Smooth muscle cell (in vitro differentiated cells): ENCODE measurements at regions not wholly inside any gene's neighbourhood (a gene's known extent, or its start where the extent isn't known, plus 50 kb on each side); places are given as distances from the start of the nearest gene placed in this dataset.

Experiments
- DNase-seq: peaks from one replicate; lab custom pipeline; 2025; ENCODE audit not compliant: unreplicated experiment; lab: John Stamatoyannopoulos, UW
- H2AFZ ChIP-seq: fragments of 200-600 bp; sonication (generic); 2 replicates; pipeline ENCODE4 v1.6.0; 2016; ENCODE audit warnings: antibody characterized with exemption, low read depth, mild to moderate bottlenecking
- H3F3A ChIP-seq: fragments of 200-600 bp; sonication (generic); 2 replicates; pipeline ENCODE4 v1.6.0; 2017; ENCODE audit warnings: antibody characterized with exemption, low read depth
- H3K27ac ChIP-seq: fragments of 200-600 bp; sonication (generic); 2 replicates; pipeline ENCODE4 v1.5.1; 2016; ENCODE audit warnings: low read depth, mild to moderate bottlenecking
- H3K27me3 ChIP-seq: fragments of 200-600 bp; sonication (generic); 2 replicates; pipeline ENCODE4 v1.6.1; 2016; ENCODE audit warnings: low read depth, mild to moderate bottlenecking
- H3K36me3 ChIP-seq: fragments of 200-600 bp; sonication (generic); 2 replicates; pipeline ENCODE4 v1.5.1; 2016; ENCODE audit warnings: low read depth
- H3K4me1 ChIP-seq: fragments of 200-600 bp; sonication (generic); 2 replicates; pipeline ENCODE4 v1.5.1; 2016; ENCODE audit warnings: low read depth
- H3K4me2 ChIP-seq: fragments of 200-600 bp; sonication (generic); 2 replicates; pipeline ENCODE4 v1.6.0; 2016; ENCODE audit warnings: mild to moderate bottlenecking
- H3K4me3 ChIP-seq: fragments of 200-600 bp; sonication (generic); 2 replicates; pipeline ENCODE4 v1.5.1; 2016; ENCODE audit warnings: mild to moderate bottlenecking
- H3K79me2 ChIP-seq: fragments of 200-600 bp; sonication (generic); 2 replicates; pipeline ENCODE4 v1.6.0; 2016; ENCODE audit warnings: low read depth, mild to moderate bottlenecking
- H3K9ac ChIP-seq: fragments of 200-600 bp; sonication (generic); 2 replicates; pipeline ENCODE4 v1.6.0; 2016; ENCODE audit warnings: low read depth
- H3K9me3 ChIP-seq: fragments of 200-600 bp; sonication (generic); replicated peaks from 2 replicates; pipeline ENCODE4 v1.5.1; 2016; ENCODE audit warnings: low read depth
- H4K20me1 ChIP-seq: fragments of 200-600 bp; sonication (generic); 2 replicates; pipeline ENCODE4 v1.6.0; 2016; ENCODE audit warnings: low read depth
- WGBS: methylation state at CpG from one replicate; pipeline ENCODE4 v1.1.7; 2016; ENCODE audit warnings: low lambda C conversion rate; 5-methylcytosine and 5-hydroxymethylcytosine counted together
- TF ChIP-seq, protein P1 (sequence below): fragments of 200-600 bp; sonication (generic); IDR thresholded peaks from 2 replicates; pipeline ENCODE4 v1.5.1; 2017; ENCODE audit warnings: borderline replicate concordance, mild to moderate bottlenecking, antibody characterized with exemption; ENCODE audit not compliant: insufficient read depth, poor library complexity, severe bottlenecking

DNA sequence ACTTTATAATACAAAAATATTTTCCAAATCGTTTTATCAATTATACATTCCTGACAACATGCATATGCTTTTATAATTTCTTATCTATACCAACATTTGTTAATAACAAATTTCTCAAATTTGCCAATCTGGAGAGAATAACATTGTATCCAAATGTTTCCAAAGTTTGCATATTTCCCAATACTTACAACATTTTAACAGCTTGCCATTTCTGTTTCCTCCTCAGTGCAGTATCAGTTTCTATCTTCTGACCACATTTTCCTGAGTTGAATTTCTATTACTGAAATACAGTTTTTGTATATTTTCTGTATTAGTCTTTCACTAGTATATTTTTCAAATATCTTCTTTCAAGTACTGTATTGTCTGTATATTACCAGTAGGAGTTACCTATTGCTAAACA, 1594.3 kb downstream of the PLA2G4A start:
- Histone ChIP-seq H3K9ac (no peak overlapping the region), H3K36me3 (no peaks in the 10 kb centered on the region), H3K27ac (no peak overlapping the region), H3K4me3 (no peak overlapping the region), H3K4me2 (no peak overlapping the region), H4K20me1 (no peaks in the 10 kb centered on the region), H3K27me3 (no peaks in the 10 kb centered on the region), H3K79me2 (no peaks in the 10 kb centered on the region), H3F3A (no peaks in the 10 kb centered on the region), H3K9me3 (no peaks in the 10 kb centered on the region), H2AFZ (no peak overlapping the region), H3K4me1 (no peaks in the 10 kb centered on the region)
- TF ChIP-seq, protein P1, sequence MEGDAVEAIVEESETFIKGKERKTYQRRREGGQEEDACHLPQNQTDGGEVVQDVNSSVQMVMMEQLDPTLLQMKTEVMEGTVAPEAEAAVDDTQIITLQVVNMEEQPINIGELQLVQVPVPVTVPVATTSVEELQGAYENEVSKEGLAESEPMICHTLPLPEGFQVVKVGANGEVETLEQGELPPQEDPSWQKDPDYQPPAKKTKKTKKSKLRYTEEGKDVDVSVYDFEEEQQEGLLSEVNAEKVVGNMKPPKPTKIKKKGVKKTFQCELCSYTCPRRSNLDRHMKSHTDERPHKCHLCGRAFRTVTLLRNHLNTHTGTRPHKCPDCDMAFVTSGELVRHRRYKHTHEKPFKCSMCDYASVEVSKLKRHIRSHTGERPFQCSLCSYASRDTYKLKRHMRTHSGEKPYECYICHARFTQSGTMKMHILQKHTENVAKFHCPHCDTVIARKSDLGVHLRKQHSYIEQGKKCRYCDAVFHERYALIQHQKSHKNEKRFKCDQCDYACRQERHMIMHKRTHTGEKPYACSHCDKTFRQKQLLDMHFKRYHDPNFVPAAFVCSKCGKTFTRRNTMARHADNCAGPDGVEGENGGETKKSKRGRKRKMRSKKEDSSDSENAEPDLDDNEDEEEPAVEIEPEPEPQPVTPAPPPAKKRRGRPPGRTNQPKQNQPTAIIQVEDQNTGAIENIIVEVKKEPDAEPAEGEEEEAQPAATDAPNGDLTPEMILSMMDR = no peak
- WGBS = 96% methylated on average over 1 of the region's 1 CpG
- DNase-seq = no peak

- Histone ChIP-seq H3K4me3 (no peak overlapping the region), H3K79me2 (no peaks in the 10 kb centered on the region), H3F3A (no peaks in the 10 kb centered on the region), H3K27ac (no peak overlapping the region), H2AFZ (peak overlapping the region; percentile 68), H3K9me3 (no peaks in the 10 kb centered on the region), H3K9ac (no peak overlapping the region), H3K27me3 (no peaks in the 10 kb centered on the region), H3K4me1 (no peaks in the 10 kb centered on the region), H3K4me2 (no peak overlapping the region), H4K20me1 (no peaks in the 10 kb centered on the region), H3K36me3 (no peaks in the 10 kb centered on the region)
- 85% methylated on average over 1 of the region's 1 CpG for WGBS
- no peak for DNase-seq
- TF ChIP-seq, protein P1 = no peak
Observed at GRCh38 chr1:188424176-188424575, 1595.4 kb downstream of the PLA2G4A start.

GRCh38 chr1:188425687-188426086, 1596.9 kb downstream of the PLA2G4A start:
- Histone ChIP-seq H3K36me3 (no peaks in the 10 kb centered on the region), H3F3A (no peaks in the 10 kb centered on the region), H3K9me3 (no peaks in the 10 kb centered on the region), H3K4me1 (no peaks in the 10 kb centered on the region), H3K79me2 (no peaks in the 10 kb centered on the region), H3K27ac (peak overlapping the region; percentile 79), H3K9ac (no peak overlapping the region), H2AFZ (peak overlapping the region; percentile 80), H3K4me2 (peak overlapping the region; percentile 41), H3K27me3 (no peaks in the 10 kb centered on the region), H4K20me1 (no peaks in the 10 kb centered on the region), H3K4me3 (no peak overlapping the region)
- WGBS = 44% methylated on average over 4 of the region's 4 CpGs
- TF ChIP-seq, protein P1 = no peak
- no peak for DNase-seq

DNA sequence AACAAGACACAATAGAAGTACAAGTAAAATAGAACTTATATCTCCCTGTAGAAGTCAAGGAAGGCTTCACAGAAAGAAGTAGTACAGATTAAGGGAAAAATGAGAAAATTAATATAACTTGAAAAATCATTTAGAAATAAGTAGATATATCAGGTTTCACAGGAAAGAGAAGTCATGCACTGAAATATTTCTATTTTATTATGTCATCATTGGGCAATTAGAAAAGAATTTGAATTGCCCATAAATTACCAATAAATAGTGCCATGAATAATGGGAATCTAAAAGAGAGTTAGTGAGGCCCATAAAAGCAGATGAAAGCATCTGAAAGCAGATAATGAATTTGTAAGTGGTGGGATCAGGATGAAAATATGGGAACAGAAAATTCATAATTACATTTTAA, 1597.8 kb downstream of the PLA2G4A start:
- no peak for DNase-seq
- no peak overlapping the region for H2AFZ ChIP-seq
- H3K4me3 ChIP-seq = no peak overlapping the region
- H3K79me2 ChIP-seq = no peaks in the 10 kb centered on the region
- H3F3A ChIP-seq = no peaks in the 10 kb centered on the region
- H3K4me1 ChIP-seq = no peaks in the 10 kb centered on the region
- no peaks in the 10 kb centered on the region for H3K36me3 ChIP-seq
- H3K4me2 ChIP-seq = no peak overlapping the region
- no peak overlapping the region for H3K27ac ChIP-seq
- H4K20me1 ChIP-seq = no peaks in the 10 kb centered on the region
- TF ChIP-seq, protein P1 = no peak
- no peaks in the 10 kb centered on the region for H3K27me3 ChIP-seq
- no peak overlapping the region for H3K9ac ChIP-seq
- no peaks in the 10 kb centered on the region for H3K9me3 ChIP-seq
